ENCODE measurements at regions not wholly inside any gene's neighbourhood (a gene's known extent, or its start where the extent isn't known, plus 50 kb on each side); places are given as distances from the start of the nearest gene placed in this dataset.

GRCh38 chr14:42802346-42802745 is 1195.7 kb downstream of the LRFN5 start:
- Mint-ChIP-seq H3K27ac (ENCODE audit: unreplicated experiment) (no peak overlapping the region), H3K9me3 (peaks cover 5% of the 10 kb centered on the region), H3K36me3 (ENCODE audit: low read depth) (no peaks in the 10 kb centered on the region), H3K4me3 (no peak overlapping the region), H3K4me1 (no peaks in the 10 kb centered on the region), H3K27me3 (ENCODE audit: low read depth) (no peaks in the 10 kb centered on the region)
- no peak for DNase-seq (ENCODE audit: low read depth, low spot score)
- TF ChIP-seq CTCF (conservative IDR thresholded peaks at IDR 0.05): no peak

- no peak for DNase-seq (ENCODE audit: low read depth, low spot score)
- H3K9me3 Mint-ChIP-seq: peaks cover 3% of the 10 kb centered on the region
- no peak overlapping the region for H3K27ac Mint-ChIP-seq (ENCODE audit: unreplicated experiment)
- H3K27me3 Mint-ChIP-seq (ENCODE audit: low read depth): no peaks in the 10 kb centered on the region
- no peaks in the 10 kb centered on the region for H3K4me1 Mint-ChIP-seq
- no peaks in the 10 kb centered on the region for H3K36me3 Mint-ChIP-seq (ENCODE audit: low read depth)
- no peak for TF ChIP-seq CTCF (conservative IDR thresholded peaks at IDR 0.05)
- no peak overlapping the region for H3K4me3 Mint-ChIP-seq
These were observed 1185.5 kb downstream of the LRFN5 start for GRCh38 chr14:42792166-42792565.

GRCh38 chr14:42782754-42783153 is 1176.1 kb downstream of the LRFN5 start:
- peaks cover 8% of the 10 kb centered on the region for H3K9me3 Mint-ChIP-seq
- no peak for DNase-seq (ENCODE audit: low read depth, low spot score)
- no peak for TF ChIP-seq CTCF (conservative IDR thresholded peaks at IDR 0.05)
- no peak overlapping the region for H3K27ac Mint-ChIP-seq (ENCODE audit: unreplicated experiment)
- peaks cover 7% of the 10 kb centered on the region for H3K36me3 Mint-ChIP-seq (ENCODE audit: low read depth)
- no peaks in the 10 kb centered on the region for H3K27me3 Mint-ChIP-seq (ENCODE audit: low read depth)
- no peak overlapping the region for H3K4me3 Mint-ChIP-seq
- H3K4me1 Mint-ChIP-seq: no peaks in the 10 kb centered on the region

GRCh38 chr14:42778984-42779383 is 1172.3 kb downstream of the LRFN5 start:
- no peaks in the 10 kb centered on the region for H3K9me3 Mint-ChIP-seq
- no peak for TF ChIP-seq CTCF (conservative IDR thresholded peaks at IDR 0.05)
- H3K4me1 Mint-ChIP-seq: no peaks in the 10 kb centered on the region
- no peak overlapping the region for H3K27ac Mint-ChIP-seq (ENCODE audit: unreplicated experiment)
- DNase-seq (ENCODE audit: low read depth, low spot score): no peak
- H3K27me3 Mint-ChIP-seq (ENCODE audit: low read depth): no peaks in the 10 kb centered on the region
- H3K36me3 Mint-ChIP-seq (ENCODE audit: low read depth): no peaks in the 10 kb centered on the region
- H3K4me3 Mint-ChIP-seq: no peak overlapping the region

GRCh38 chr14:42750771-42751170 is 1144.1 kb downstream of the LRFN5 start:
- Mint-ChIP-seq H3K4me3 (no peak overlapping the region), H3K27ac (ENCODE audit: unreplicated experiment) (no peak overlapping the region), H3K4me1 (no peaks in the 10 kb centered on the region), H3K9me3 (no peaks in the 10 kb centered on the region), H3K27me3 (ENCODE audit: low read depth) (no peaks in the 10 kb centered on the region), H3K36me3 (ENCODE audit: low read depth) (no peaks in the 10 kb centered on the region)
- TF ChIP-seq CTCF (conservative IDR thresholded peaks at IDR 0.05): no peak
- DNase-seq (ENCODE audit: low read depth, low spot score): no peak

GRCh38 chr14:42742084-42742483 is 1135.4 kb downstream of the LRFN5 start:
- Mint-ChIP-seq H3K36me3 (ENCODE audit: low read depth) (peaks cover 2% of the 10 kb centered on the region), H3K27ac (ENCODE audit: unreplicated experiment) (no peak overlapping the region), H3K4me1 (no peaks in the 10 kb centered on the region), H3K9me3 (peaks cover 4% of the 10 kb centered on the region), H3K27me3 (ENCODE audit: low read depth) (no peaks in the 10 kb centered on the region), H3K4me3 (no peak overlapping the region)
- TF ChIP-seq CTCF (conservative IDR thresholded peaks at IDR 0.05): no peak
- no peak for DNase-seq (ENCODE audit: low read depth, low spot score)

All from neural crest cell (in vitro differentiated cells).